ENCODE measurements at regions not wholly inside any gene's neighbourhood (a gene's known extent, or its start where the extent isn't known, plus 50 kb on each side); places are given as distances from the start of the nearest gene placed in this dataset.

DNA sequence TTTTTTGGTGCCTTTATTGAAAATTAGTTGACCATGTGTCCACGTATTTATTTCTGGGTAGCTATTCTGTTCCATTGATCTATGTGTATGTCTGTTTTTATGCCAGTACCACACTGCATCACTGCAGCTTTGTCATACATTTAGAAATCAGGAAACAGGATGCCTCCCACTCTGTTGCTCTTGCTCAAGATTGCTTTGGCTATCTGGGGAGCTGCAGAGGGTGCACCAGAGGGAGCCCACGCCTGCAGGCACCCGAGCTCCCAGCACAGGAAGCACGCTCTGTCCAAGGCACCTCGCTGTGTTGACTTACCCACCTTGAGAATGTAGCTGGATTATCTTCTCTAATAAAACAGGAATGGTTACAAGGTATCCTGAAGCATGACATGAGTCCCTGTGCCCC lies 301.7 kb downstream of the TCERG1L start:
- ATAC-seq (no peak), DNase-seq (ENCODE audit: low spot score) (no peak)
- Mint-ChIP-seq H3K27ac (no peak overlapping the region), H3K4me3 (no peak overlapping the region), H3K27me3 (ENCODE audit: insufficient read depth, low read depth, poor library complexity) (peaks cover 4% of the 10 kb centered on the region), H3K4me1 (peaks cover 5% of the 10 kb centered on the region; the same call in 2 of the 3 replicates), H3K36me3 (ENCODE audit: low read depth) (peaks cover 11% of the 10 kb centered on the region; the same call in 2 of the 3 replicates), H3K9me3 (peaks cover 87% of the 10 kb centered on the region)
- Histone ChIP-seq H2AFZ (no peak overlapping the region), H3K4me2 (no peak overlapping the region), H3F3A (replicated peaks; ENCODE audit: low read depth) (no peaks in the 10 kb centered on the region), H3K4me1 (ENCODE audit: insufficient read depth) (no peaks in the 10 kb centered on the region), H3K27me3 (ENCODE audit: insufficient read depth) (no peaks in the 10 kb centered on the region), H3K27ac (ENCODE audit: low read depth) (no peak overlapping the region), H3K36me3 (ENCODE audit: insufficient read depth) (no peaks in the 10 kb centered on the region), H4K20me1 (replicated peaks; ENCODE audit: insufficient read depth) (no peaks in the 10 kb centered on the region), H3K79me2 (replicated peaks; ENCODE audit: insufficient read depth) (no peaks in the 10 kb centered on the region), H3K9me2 (ENCODE audit: insufficient read depth) (no peaks in the 10 kb centered on the region; the same call in 1 of the 2 replicates), H3K4me3 (no peak overlapping the region)
- TF ChIP-seq NANOG (IDR thresholded peaks at IDR 0.05; ENCODE audit: borderline replicate concordance) (no peak), STAT1 (IDR thresholded peaks at IDR 0.05; ENCODE audit: unreplicated experiment) (no peak), REST (IDR thresholded peaks at IDR 0.05; ENCODE audit: unreplicated experiment) (no peak), POLR2AphosphoS5 (IDR thresholded peaks at IDR 0.05; ENCODE audit: low read depth) (no peak), CREB1 (CRISPR knock-in tag; IDR thresholded peaks at IDR 0.05; ENCODE audit: low read depth) (no peak), JUNB (IDR thresholded peaks at IDR 0.05; ENCODE audit: unreplicated experiment) (no peak), EZH2phosphoT487 (IDR thresholded peaks at IDR 0.05; ENCODE audit: unreplicated experiment) (no peak), ZNF114 (CRISPR knock-in tag; IDR thresholded peaks at IDR 0.05) (no peak)
- TF ChIP-seq, protein P1, sequence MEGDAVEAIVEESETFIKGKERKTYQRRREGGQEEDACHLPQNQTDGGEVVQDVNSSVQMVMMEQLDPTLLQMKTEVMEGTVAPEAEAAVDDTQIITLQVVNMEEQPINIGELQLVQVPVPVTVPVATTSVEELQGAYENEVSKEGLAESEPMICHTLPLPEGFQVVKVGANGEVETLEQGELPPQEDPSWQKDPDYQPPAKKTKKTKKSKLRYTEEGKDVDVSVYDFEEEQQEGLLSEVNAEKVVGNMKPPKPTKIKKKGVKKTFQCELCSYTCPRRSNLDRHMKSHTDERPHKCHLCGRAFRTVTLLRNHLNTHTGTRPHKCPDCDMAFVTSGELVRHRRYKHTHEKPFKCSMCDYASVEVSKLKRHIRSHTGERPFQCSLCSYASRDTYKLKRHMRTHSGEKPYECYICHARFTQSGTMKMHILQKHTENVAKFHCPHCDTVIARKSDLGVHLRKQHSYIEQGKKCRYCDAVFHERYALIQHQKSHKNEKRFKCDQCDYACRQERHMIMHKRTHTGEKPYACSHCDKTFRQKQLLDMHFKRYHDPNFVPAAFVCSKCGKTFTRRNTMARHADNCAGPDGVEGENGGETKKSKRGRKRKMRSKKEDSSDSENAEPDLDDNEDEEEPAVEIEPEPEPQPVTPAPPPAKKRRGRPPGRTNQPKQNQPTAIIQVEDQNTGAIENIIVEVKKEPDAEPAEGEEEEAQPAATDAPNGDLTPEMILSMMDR (conservative IDR thresholded peaks at IDR 0.05; ENCODE audit: low read depth in 2 of 2) = no peak

DNA sequence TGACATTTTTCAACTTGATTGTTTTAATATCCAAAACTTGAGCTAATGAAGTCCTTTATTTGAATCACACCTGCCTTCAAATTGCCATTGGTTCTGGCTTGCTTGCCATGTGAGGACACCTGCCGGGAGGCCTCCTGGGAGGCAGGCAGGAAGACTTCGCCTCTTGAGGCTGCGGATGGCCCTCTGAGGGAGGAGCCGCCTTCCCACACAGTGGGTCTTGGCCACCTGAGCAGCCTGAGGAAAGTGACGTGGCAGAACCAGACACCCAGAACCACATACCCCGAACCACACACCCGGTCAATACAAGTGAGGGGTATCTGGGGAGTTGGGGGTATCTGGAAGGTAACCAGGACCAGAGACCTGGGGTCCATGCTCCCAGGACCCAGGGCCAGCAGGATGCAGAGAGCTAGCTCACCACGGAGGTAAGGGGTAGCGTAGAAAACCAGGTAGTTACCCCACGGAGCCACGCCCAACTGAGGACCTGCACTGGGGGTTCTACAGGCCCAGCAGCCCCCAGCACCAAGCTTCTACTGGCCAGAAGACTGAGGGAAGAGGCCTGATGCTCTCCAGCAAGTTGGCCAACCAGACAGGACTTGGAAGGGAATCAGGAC lies 300.5 kb downstream of the TCERG1L start:
- no peak for ATAC-seq
- H4K20me1 ChIP-seq (replicated peaks; ENCODE audit: insufficient read depth) = no peaks in the 10 kb centered on the region
- peaks cover 5% of the 10 kb centered on the region; the same call in 2 of the 3 replicates for H3K4me1 Mint-ChIP-seq
- H3K27me3 ChIP-seq (ENCODE audit: insufficient read depth) = no peaks in the 10 kb centered on the region
- H3K4me3 Mint-ChIP-seq = no peak overlapping the region
- H3K79me2 ChIP-seq (replicated peaks; ENCODE audit: insufficient read depth) = no peaks in the 10 kb centered on the region
- H3K4me1 ChIP-seq (ENCODE audit: insufficient read depth) = no peaks in the 10 kb centered on the region
- H3K27ac Mint-ChIP-seq = no peak overlapping the region
- H3K36me3 ChIP-seq (ENCODE audit: insufficient read depth) = no peaks in the 10 kb centered on the region
- H3K27ac ChIP-seq (ENCODE audit: low read depth) = no peak overlapping the region
- peaks cover 4% of the 10 kb centered on the region for H3K27me3 Mint-ChIP-seq (ENCODE audit: insufficient read depth, low read depth, poor library complexity)
- no peak overlapping the region for H3K4me3 ChIP-seq
- H3K9me3 Mint-ChIP-seq = peaks cover 86% of the 10 kb centered on the region
- DNase-seq (ENCODE audit: low spot score) = no peak
- no peaks in the 10 kb centered on the region; the same call in 1 of the 2 replicates for H3K9me2 ChIP-seq (ENCODE audit: insufficient read depth)
- H3F3A ChIP-seq (replicated peaks; ENCODE audit: low read depth) = no peaks in the 10 kb centered on the region
- H3K4me2 ChIP-seq = no peak overlapping the region
- peaks cover 5% of the 10 kb centered on the region; the same call in 2 of the 3 replicates for H3K36me3 Mint-ChIP-seq (ENCODE audit: low read depth)
- H2AFZ ChIP-seq = no peak overlapping the region
- TF ChIP-seq, protein P1 (conservative IDR thresholded peaks at IDR 0.05; ENCODE audit: low read depth in 2 of 2) = no peak
- TF ChIP-seq JUNB (IDR thresholded peaks at IDR 0.05; ENCODE audit: unreplicated experiment) (no peak), POLR2AphosphoS5 (IDR thresholded peaks at IDR 0.05; ENCODE audit: low read depth) (no peak), NANOG (IDR thresholded peaks at IDR 0.05; ENCODE audit: borderline replicate concordance) (no peak)
- TF ChIP-seq, protein P2, sequence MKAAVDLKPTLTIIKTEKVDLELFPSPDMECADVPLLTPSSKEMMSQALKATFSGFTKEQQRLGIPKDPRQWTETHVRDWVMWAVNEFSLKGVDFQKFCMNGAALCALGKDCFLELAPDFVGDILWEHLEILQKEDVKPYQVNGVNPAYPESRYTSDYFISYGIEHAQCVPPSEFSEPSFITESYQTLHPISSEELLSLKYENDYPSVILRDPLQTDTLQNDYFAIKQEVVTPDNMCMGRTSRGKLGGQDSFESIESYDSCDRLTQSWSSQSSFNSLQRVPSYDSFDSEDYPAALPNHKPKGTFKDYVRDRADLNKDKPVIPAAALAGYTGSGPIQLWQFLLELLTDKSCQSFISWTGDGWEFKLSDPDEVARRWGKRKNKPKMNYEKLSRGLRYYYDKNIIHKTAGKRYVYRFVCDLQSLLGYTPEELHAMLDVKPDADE (IDR thresholded peaks at IDR 0.05) = no peak

Data from GM23338 (cell line).